GM19372 (cell line): ENCODE measurements at regions not wholly inside any gene's neighbourhood (a gene's known extent, or its start where the extent isn't known, plus 50 kb on each side); places are given as distances from the start of the nearest gene placed in this dataset.
"Not testable (repeated sequence)": the region's sequence is repeated elsewhere in the genome, so short reads cannot be mapped to it uniquely, and the experiment has no call there.

Experiments
- ATAC-seq: cut with Tn5 transposase; IDR thresholded peaks from one replicate; pipeline ENCODE4 v1.9.1; 2021; ENCODE audit warnings: mild to moderate bottlenecking, low read depth, moderate library complexity; ENCODE audit not compliant: unreplicated experiment

DNA sequence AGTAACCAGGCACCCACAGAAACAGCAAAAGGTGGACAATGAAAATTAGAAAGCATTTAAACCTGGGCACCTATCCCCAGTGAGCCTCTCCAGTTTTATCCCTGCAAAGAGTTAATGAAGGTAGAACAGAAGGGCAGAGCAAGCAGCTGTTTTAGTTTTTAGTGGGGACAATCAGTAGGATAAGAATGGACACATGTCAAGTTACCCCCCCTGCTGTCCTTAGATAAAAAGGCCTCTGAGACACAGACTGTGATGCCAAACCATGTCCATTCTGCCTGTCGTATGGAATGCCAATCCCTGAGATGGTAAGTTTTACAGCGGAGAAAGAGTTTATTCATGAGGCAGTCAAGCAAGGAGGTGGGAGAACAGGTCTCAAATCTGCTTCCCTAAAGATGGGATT lies 162.6 kb upstream of the AGR3 start:
- no peak for ATAC-seq

DNA sequence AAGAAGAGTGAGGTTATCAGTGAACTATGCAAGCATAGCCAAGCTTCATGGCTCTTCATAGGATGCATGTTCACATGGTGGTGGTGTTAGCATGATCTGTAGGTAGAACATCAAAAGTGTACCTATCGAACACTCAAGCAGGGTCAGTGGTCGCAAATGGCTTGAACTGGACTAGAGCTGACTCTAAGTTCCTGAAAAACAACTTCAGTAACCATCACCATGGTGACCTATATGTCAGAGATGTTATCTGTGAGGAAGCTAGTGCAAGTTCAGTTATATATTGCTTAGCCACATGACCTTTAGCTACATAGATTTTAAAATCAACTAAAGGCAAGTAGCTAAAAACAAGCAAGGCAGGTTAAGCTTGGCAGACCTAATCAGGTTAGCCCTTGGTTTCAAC lies 163.1 kb upstream of the AGR3 start:
- ATAC-seq = no peak

DNA sequence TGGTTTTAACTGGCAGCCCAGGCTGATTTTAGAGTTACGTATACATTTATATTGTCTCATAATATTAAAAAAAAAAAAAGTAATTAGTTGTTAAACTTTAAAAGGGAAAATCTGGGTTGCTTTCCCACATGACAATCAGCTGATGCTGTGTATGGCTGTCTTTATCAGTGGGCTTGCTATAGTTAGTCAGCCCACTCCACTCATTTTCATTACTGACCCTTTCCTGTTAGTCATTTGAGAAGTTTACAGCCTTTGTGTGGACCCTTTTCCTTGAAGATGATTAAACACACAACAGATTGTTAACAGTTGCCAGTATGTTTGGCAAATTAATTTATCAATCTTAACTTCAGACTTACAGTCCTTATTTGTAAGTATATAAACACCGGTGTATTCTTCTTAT lies 164.5 kb upstream of the AGR3 start:
- ATAC-seq = no peak

DNA sequence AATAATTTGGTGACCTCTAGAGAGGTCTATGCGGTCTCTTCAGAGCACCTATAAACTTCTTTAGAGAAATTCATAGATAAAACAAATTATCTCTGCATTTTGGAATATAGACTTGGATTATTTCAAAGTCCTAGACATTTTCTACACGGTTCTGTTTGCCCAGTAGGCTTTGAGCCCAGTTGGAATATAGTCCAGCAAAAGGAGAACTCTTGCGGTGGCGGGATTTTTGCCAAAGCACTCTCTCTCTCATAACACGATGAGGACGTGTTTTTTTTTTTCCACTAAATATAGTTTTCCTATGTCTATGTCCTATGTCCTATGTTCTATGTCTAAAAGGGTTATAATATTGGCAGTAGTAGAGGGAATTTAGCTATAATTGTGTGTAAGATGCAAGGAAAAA lies 164.9 kb upstream of the AGR3 start:
- no peak for ATAC-seq

DNA sequence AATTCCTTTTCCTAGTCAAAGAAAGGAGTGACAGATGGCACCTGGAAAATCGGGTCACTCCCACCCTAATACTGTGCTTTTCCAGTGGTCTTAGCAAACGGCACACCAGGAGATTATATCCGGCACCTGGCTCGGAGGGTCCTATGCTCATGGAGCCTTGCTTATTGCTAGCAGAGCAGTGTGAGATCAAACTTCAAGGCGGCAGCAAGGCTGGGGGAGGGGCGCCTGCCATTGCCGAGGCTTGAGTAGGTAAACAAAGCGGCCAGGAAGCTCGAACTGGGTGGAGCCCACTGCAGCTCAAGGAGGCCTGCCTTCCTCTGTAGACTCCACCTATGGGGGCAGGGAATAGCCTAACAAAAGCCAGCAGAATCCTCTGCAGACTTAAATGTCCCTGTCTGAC lies 171.4 kb upstream of the AGR3 start:
- not testable (repeated sequence) for ATAC-seq

DNA sequence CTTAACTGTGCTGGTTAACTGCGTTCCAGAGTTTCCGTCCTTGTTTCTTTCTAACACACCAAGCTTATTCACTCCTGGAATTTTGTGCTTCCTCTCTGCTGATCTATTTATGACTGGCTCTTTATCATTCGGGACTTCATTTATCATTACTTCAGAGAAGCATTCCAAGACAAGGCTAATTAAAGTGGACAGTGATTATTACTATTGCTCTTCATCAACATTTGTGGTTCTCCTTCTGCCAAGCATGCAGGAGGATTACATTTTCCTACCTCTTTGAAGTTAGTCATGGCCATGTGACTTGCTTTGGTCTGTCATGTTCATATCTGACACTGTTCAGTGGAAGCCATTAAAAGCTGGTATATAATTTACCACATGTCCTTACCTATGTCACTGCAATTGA lies 172.4 kb upstream of the AGR3 start:
- no peak for ATAC-seq

DNA sequence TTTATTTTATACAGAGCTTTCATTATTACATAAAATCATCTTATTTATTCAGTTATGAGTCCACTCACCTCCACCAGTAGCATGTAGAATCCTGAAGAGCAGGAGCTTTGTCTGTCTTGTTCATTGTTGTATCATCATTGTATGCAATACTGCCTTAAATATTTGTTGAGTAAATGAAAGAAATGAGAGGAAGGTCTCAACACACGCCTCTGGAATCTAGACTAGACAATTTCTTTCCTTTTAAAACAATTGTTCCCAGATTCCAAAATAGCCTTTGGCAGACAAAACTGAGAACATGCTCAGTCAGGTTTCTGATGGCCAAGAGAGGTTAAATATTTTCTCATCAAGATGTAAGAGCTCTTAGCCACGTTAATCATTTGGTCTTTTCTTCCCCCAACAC lies 173.1 kb upstream of the AGR3 start:
- ATAC-seq = no peak

DNA sequence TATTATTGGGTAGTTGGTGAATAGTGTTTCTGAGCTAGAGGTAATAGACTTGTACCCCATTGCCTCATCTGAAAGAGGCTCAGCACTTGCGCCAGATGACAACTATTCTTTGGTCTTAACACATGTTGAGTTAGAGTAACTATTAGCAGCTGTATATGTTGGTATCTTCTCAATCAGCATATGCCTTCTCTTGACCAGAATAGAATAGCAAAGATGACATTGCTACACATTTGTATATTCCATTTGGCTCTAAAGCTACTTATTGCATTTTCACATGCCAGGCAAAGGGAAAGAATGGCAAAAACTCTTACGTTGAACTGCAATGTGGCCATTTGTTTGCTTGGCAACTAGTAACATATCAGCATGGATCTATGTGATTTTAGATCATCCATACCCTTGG lies 173.8 kb upstream of the AGR3 start:
- ATAC-seq = no peak

DNA sequence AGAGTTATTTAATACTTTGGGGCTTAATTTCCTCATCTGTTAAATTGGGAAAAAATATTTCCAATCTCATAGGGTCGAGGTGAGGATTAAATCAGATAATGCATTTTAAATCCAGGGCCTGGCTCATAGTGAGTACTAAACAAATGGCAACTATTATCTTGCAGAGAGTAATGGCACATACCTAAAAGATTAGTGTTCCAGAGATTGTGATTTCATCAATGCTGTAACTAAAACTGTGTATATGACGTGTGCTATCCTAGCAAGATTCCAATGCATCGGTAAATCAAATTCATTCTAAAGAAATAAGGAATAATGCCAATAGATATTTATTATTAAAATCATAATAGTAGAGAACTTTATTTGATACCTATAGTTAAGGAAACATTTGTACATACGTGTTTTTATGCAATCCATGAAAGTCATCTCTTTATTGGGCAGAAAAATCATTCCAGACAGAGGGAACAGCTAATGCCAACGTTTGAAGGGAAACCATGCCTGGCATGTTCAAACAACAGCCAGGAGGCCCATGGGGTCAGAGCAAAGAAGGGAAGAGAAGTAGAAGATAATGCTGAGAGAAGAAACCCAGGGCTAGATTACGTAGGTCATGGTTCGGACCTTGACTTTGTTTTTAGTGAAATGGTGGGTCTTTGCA lies 174.8 kb upstream of the AGR3 start:
- no peak for ATAC-seq

DNA sequence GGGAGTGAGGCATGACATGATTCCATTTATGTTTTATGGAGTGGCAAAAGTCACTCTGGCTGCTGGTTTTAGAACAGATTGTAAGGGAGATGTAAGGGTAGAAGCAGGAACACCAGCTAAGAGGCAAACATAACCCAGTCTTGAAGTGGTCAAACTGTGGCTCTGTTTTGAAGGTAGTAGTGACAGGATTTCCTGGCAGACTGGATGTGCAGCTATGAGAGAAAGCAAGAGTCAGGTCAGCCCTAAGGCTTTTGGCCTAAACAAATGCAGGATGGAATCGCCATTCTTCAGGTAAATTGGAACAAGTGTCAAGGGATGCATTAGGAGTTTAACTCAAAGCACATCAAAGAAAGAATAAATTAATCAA lies 175.3 kb upstream of the AGR3 start:
- ATAC-seq = no peak

DNA sequence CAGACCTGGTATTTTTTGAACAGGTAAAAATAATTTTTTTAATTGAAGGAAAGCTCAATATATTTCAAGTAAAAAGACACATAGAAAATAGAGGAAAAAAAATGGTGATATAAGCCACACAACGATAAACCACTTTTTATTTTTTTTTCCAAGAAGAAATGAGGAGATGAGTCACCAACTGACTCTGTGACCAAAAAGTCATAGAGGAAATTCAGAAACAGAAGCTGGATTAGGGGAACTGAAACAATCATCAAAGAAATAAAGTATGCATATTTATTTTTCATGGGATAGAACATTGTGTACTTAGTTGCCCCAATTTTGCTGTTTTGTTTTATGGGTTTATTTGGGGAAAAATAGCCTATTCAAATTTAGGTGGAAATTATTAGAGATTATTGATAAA lies 176.8 kb upstream of the AGR3 start:
- no peak for ATAC-seq

DNA sequence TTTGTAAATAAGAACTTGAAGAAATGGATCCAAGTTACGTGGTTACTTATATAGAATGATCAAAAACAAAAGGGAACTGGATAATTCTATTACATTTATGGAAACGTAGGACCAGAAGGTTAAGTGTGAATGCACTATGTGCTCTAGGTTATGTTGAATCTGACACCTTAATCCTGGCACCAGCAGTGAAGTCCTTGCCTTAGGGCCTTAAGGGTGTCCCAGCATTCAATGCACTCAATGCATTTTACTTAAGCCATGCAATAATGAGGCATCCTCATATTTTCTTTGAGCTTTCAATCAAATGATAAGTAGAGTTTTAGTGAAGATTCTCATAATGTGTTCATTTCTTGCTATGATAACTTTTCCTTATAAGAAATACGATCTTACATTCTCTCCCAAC lies 178.3 kb upstream of the AGR3 start:
- ATAC-seq = no peak

DNA sequence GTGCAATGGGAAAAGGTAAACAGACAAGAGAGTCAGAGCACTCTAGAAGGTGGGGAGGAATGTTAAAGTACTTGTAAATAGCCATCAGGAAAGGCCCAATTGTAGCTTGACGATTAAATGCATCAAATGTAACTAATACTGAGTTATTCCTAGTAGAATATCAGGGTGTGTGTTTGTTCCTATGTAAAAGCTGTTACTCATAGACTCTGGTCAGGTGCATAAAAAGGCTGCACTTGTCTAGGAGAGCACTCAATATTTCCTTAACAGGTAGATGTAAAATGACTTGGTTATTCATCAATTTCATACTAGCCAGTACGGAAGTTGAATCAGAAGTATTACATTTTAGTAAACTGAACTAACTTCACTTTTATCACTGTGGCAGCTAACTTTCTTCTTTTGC lies 179.7 kb upstream of the AGR3 start:
- no peak for ATAC-seq

DNA sequence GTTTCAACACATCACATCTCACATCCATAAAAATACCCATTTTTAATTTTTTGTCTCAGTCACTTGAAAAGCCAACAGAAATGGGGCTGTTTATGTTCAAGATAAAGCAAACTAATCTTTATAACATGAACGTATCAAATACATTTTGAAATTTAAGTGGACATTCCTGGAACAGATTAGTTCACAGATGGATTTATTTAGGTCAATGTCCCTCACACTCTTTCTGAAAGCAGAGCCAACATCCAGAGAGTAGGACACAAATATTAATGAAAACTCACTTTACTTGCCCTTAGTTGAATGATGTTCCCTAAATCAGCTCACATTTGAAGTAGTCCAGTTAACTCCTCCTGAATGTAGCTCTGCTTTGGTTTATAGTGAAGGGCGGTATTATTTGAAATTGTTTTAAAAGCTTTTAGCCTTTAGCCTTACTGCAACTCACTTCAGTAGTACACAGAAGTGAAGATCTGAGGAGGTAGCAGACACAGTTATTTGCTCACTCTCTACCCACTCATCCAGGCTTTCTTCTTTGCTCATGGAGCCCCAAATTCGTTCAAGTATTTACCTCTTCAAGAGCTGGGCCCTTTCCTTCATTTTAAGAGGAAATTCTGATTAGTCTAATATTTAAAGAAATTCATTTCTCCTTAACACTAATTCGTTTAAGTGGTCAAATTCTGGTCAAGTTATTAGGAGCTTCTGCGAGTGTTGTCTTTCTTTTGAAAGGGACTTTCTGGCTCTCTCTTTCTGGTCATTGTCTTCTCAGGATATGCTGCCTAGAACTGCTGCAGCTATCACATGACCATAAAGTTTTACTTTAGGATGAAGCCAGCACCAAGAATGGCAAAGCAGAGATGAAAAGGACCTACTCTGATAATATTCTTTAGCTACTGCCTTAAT lies 180.6 kb upstream of the AGR3 start:
- no peak for ATAC-seq

DNA sequence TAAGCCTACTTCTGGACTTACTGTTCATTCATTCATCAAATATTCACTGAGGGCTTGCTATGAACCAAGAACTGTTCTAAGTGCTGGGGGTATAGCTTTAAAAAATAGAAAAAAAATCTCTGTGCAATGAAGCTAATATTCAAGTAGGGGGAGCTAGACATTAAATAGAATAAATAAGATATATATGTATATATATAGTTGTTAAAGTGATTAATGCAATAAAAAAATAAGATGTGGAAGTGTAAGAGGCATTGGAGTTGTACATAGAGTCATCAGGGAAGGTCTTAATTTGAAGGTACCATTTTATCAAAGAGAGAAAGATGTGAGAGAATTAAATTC lies 181.2 kb upstream of the AGR3 start:
- no peak for ATAC-seq

DNA sequence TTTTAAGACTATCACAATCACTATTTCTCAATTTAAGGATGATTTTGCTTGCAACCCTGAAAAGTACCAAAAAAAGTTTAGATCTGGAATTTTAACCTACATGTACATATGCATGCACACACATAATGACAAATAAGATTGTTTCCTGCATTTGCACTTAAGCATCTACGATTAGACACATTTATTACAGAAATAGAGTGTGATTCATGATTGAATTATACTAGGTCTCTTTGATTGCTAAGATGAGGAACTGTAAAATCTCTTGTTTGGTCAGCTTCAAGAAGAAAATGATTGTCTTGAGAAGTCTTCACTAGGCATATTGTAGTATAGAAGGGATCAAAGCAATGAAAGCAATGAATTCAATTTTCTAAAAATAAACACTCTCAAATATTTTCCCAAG lies 185.9 kb upstream of the AGR3 start:
- no peak for ATAC-seq

DNA sequence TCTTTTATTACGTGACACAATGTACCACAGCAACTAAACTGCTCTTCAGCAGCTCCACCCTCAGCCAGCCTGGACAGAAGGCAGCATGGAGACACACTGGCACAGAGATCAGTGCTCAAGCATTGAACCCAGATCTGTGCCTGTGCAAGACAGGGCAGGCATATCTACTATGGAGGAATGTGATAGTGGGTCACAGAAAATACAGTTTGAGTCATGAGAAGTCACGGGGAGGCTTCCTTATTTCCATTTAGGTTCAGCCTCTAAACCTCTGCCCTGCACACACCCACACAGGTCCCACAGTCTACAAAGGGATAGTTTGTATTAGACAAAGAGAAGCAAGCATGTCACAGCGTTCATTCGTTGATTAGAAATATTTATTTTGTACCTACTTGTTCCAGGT lies 187.4 kb upstream of the AGR3 start:
- no peak for ATAC-seq

DNA sequence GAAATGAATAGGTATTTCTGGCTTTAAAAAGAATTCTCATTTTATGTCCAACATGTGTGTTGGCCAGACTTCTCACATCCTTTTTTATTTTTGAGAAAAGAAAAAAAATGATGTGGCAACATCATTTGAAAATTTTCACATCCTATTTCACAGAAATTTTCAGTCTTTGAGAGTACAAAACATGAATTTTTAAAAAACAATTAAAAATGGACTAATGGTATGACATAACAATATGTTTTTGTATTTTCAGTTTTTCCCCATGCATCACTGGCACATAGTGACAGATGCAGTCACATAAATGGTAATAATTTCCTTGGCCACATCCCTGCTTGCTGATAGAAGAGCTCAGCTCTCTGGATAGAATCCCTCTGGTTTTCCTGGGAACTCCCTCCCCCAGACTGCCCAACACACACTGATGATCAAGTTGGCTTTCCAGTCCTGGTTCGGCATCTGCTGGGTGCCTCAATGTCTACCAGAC lies 188.5 kb upstream of the AGR3 start:
- ATAC-seq = no peak

DNA sequence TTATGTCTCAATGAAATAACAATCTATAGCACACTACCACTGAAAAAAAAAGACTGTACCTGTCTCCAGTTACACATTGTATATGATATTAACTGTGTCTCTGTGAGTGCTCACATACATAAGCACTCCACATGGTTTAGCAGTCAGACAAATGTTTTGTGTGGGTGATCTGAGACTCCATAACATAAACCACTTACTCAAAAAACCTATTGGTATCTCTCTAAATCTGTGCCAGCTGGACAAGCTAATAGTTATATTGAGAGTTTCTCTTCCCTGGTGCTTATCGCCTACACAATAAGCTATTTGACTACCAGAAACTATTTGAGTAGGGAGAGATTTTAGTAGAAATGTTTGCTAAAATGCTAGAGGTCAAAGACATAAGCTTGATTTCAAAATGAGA lies 190.1 kb upstream of the AGR3 start:
- ATAC-seq = peak; percentile 74

DNA sequence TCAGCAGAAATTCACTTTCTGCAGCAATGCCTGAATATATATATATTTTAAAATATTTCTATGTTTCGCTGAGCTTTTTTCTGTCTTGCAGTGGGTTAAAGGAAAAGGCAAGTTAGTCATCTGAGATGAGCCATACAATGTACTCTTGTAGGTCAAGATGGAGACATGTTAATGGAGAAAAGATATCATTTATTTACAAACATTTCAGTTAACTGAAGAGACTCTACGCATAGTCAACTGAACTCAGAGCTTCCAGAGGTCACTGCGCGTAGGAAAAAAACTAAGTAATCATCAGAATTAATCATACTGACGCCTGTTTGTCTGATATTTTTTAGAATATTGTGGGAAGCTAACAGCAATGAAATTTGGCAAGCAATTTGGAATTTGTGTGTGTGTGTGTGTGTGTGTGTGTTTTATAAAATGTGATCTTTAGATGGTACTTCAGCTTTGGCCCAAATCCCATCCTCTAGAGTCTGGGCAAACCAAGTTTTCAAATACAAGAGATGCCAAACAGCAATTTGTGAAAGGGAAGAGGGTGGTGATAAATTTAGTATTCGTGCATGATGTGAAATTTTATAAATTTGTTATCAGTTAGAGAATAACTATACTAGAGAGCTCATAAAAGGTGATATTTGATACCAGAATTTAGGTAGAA lies 193.9 kb upstream of the AGR3 start:
- no peak for ATAC-seq

DNA sequence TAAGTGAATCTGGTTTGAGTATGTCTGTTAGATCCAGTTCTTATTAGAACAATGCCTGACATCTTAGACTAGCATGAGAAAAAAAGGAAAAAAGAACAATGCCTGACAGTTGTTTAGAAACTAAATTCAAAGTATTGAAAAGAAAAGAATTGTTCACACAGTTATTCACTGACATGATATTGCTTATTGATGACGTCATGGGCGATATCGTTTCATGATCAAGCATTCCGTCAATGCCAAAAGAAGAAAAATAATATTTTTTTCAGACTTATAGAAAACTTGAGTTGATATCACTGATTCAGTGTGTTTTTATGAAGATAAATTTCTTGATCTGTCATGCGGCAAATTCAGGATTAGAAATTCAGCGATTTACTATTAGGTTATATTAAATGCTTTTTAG lies 196.5 kb upstream of the AGR3 start:
- ATAC-seq = no peak
